ENCODE measurements at regions not wholly inside any gene's neighbourhood (a gene's known extent, or its start where the extent isn't known, plus 50 kb on each side); places are given as distances from the start of the nearest gene placed in this dataset.
A peak's percentile ranks its signal among the peaks of the same experiment; 100 is the strongest.

- DNase-seq (ENCODE audit: low spot score): peak; percentile 6
Observed at GRCh38 chr1:87720561-87720960, 391.9 kb downstream of the LMO4 start.

GRCh38 chr1:87723193-87723592 lies 394.5 kb downstream of the LMO4 start:
- no peak for DNase-seq (ENCODE audit: low spot score)

GRCh38 chr1:87728169-87728568 lies 399.5 kb downstream of the LMO4 start:
- DNase-seq (ENCODE audit: low spot score): no peak

GRCh38 chr1:87730274-87731216 lies 401.9 kb downstream of the LMO4 start:
- DNase-seq (ENCODE audit: low spot score): no peak

GRCh38 chr1:87733386-87733785 lies 404.7 kb downstream of the LMO4 start:
- DNase-seq (ENCODE audit: low spot score): no peak

GRCh38 chr1:87735750-87736149 lies 407.1 kb downstream of the LMO4 start:
- no peak for DNase-seq (ENCODE audit: low spot score)

GRCh38 chr1:87739141-87739540 lies 410.5 kb downstream of the LMO4 start:
- no peak for DNase-seq (ENCODE audit: low spot score)

GRCh38 chr1:87739704-87740103 lies 411.0 kb downstream of the LMO4 start:
- no peak for DNase-seq (ENCODE audit: low spot score)

- DNase-seq (ENCODE audit: low spot score): no peak
Observed at GRCh38 chr1:87743256-87743655, 414.6 kb downstream of the LMO4 start.

- DNase-seq (ENCODE audit: low spot score): no peak
Observed at GRCh38 chr1:87744056-87744455, 415.4 kb downstream of the LMO4 start.

GRCh38 chr1:87744763-87745162 lies 416.1 kb downstream of the LMO4 start:
- no peak for DNase-seq (ENCODE audit: low spot score)

- no peak for DNase-seq (ENCODE audit: low spot score)
Observed at GRCh38 chr1:87753366-87753765, 424.7 kb downstream of the LMO4 start.

- peak; percentile 6 for DNase-seq (ENCODE audit: low spot score)
Observed at GRCh38 chr1:87754139-87754538, 425.5 kb downstream of the LMO4 start.

GRCh38 chr1:87757676-87758075 lies 429.0 kb downstream of the LMO4 start:
- DNase-seq (ENCODE audit: low spot score): no peak

- no peak for DNase-seq (ENCODE audit: low spot score)
Observed at GRCh38 chr1:87759421-87760087, 430.9 kb downstream of the LMO4 start.

- DNase-seq (ENCODE audit: low spot score): no peak
Observed at GRCh38 chr1:87760155-87760554, 431.5 kb downstream of the LMO4 start.

- DNase-seq (ENCODE audit: low spot score): no peak
Observed at GRCh38 chr1:87760654-87761053, 432.0 kb downstream of the LMO4 start.

GRCh38 chr1:87763483-87763882 lies 434.8 kb downstream of the LMO4 start:
- no peak for DNase-seq (ENCODE audit: low spot score)

- no peak for DNase-seq (ENCODE audit: low spot score)
Observed at GRCh38 chr1:87765057-87765680, 436.5 kb downstream of the LMO4 start.

- DNase-seq (ENCODE audit: low spot score): no peak
Observed at GRCh38 chr1:87765681-87766070, 437.0 kb downstream of the LMO4 start.

GRCh38 chr1:87766737-87767136 lies 438.1 kb downstream of the LMO4 start:
- DNase-seq (ENCODE audit: low spot score): no peak

- no peak for DNase-seq (ENCODE audit: low spot score)
Observed at GRCh38 chr1:87778896-87779295, 450.2 kb downstream of the LMO4 start.

- no peak for DNase-seq (ENCODE audit: low spot score)
Observed at GRCh38 chr1:87781554-87781953, 452.9 kb downstream of the LMO4 start.
